ENCODE measurements at regions not wholly inside any gene's neighbourhood (a gene's known extent, or its start where the extent isn't known, plus 50 kb on each side); places are given as distances from the start of the nearest gene placed in this dataset.

GRCh38 chr3:107992976-107993684, 97.7 kb downstream of the CD47 start:
- peak overlapping the region in 1 of 8 donors; percentile 70 for H3K27ac Mint-ChIP-seq
- H3K9me3 ChIP-seq (ENCODE audit: low read length) = no peaks in the 10 kb centered on the region
- H3K36me3 Mint-ChIP-seq = peaks cover 0 to 2% (median 0%) of the 10 kb centered on the region in 3 donors
- no peaks in the 10 kb centered on the region for H3K27me3 ChIP-seq (ENCODE audit: insufficient read depth, low read length, poor library complexity, severe bottlenecking)
- H3K4me3 ChIP-seq (ENCODE audit: low read length) = no peak overlapping the region
- POLR2A ChIA-PET = no interaction called here
- peaks cover 9% of the 10 kb centered on the region for H3K4me1 ChIP-seq (ENCODE audit: insufficient read depth, low read length)
- H3K36me3 ChIP-seq (ENCODE audit: insufficient read depth, low read length) = no peaks in the 10 kb centered on the region
- H3K9me3 Mint-ChIP-seq = no peaks in the 10 kb centered on the region
- CTCF ChIA-PET = no interaction called here
- H3K27ac ChIP-seq (ENCODE audit: low read depth, low read length) = no peak overlapping the region
- H3K4me1 Mint-ChIP-seq = peaks cover 9 to 13% (median 11%) of the 10 kb centered on the region in 3 donors
- H3K27me3 Mint-ChIP-seq = peaks cover 0 to 3% of the 10 kb centered on the region in 2 donors
- no peak overlapping the region for H3K4me3 Mint-ChIP-seq
- DNase-seq = no peak

DNA sequence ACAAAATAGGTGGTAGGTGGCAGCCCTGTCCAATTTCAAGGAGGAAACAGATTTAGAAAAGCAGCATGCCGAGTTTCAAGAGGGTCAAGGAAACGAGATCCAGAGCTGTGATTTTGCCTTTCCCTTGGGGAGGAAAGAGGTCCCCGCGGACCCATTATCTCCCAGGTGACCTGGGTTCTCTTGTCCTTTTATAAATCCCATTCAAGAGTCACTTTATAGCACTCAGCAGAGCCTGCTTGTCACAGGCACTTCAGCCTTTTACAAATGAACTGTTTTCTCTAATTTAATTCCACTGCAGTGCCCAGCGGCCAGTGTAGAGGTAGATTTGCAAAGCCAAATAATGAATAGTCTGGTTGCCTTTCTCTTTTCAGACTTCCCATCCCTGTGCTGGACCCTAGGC, 99.9 kb downstream of the CD47 start:
- H3K27ac Mint-ChIP-seq = no peak overlapping the region
- H3K36me3 Mint-ChIP-seq = peaks cover 0 to 2% (median 0%) of the 10 kb centered on the region in 3 donors

GRCh38 chr3:107990433-107990832, 100.4 kb downstream of the CD47 start:
- peaks cover 0 to 2% (median 0%) of the 10 kb centered on the region in 3 donors for H3K36me3 Mint-ChIP-seq
- peaks cover 21 to 33% (median 31%) of the 10 kb centered on the region in 3 donors for H3K4me1 Mint-ChIP-seq
- H3K4me3 Mint-ChIP-seq = no peak overlapping the region
- Histone ChIP-seq H3K4me1 (ENCODE audit: insufficient read depth, low read length) (peaks cover 12% of the 10 kb centered on the region), H3K4me3 (ENCODE audit: low read length) (no peak overlapping the region), H3K36me3 (ENCODE audit: insufficient read depth, low read length) (no peaks in the 10 kb centered on the region), H3K27me3 (ENCODE audit: insufficient read depth, low read length, poor library complexity, severe bottlenecking) (no peaks in the 10 kb centered on the region), H3K9me3 (ENCODE audit: low read length) (no peaks in the 10 kb centered on the region), H3K27ac (ENCODE audit: low read depth, low read length) (no peak overlapping the region)
- ChIA-PET CTCF (no interaction called here), POLR2A (no interaction called here)
- no peaks in the 10 kb centered on the region for H3K9me3 Mint-ChIP-seq
- H3K27ac Mint-ChIP-seq = no peak overlapping the region
- DNase-seq = no peak
- H3K27me3 Mint-ChIP-seq = peaks cover 0 to 3% of the 10 kb centered on the region in 2 donors

More for the DNA sequence above, 99.9 kb downstream of the CD47 start:
- no peak overlapping the region for H3K4me3 ChIP-seq (ENCODE audit: low read length)
- H3K4me1 ChIP-seq (ENCODE audit: insufficient read depth, low read length) = peaks cover 9% of the 10 kb centered on the region
- Mint-ChIP-seq H3K27me3 (peaks cover 0 to 3% of the 10 kb centered on the region in 2 donors), H3K9me3 (no peaks in the 10 kb centered on the region), H3K4me1 (peaks cover 17 to 28% (median 26%) of the 10 kb centered on the region in 3 donors), H3K4me3 (no peak overlapping the region)
- H3K36me3 ChIP-seq (ENCODE audit: insufficient read depth, low read length) = no peaks in the 10 kb centered on the region
- no peaks in the 10 kb centered on the region for H3K9me3 ChIP-seq (ENCODE audit: low read length)
- CTCF ChIA-PET = interaction anchor here (1.3 kb wide), 1 partner anchor 12 kb away, joined by 3 read pairs; no protein-coding TSS in a partner anchor
- H3K27me3 ChIP-seq (ENCODE audit: insufficient read depth, low read length, poor library complexity, severe bottlenecking) = no peaks in the 10 kb centered on the region
- DNase-seq = no peak
- POLR2A ChIA-PET = no interaction called here
- no peak overlapping the region for H3K27ac ChIP-seq (ENCODE audit: low read depth, low read length)

DNA sequence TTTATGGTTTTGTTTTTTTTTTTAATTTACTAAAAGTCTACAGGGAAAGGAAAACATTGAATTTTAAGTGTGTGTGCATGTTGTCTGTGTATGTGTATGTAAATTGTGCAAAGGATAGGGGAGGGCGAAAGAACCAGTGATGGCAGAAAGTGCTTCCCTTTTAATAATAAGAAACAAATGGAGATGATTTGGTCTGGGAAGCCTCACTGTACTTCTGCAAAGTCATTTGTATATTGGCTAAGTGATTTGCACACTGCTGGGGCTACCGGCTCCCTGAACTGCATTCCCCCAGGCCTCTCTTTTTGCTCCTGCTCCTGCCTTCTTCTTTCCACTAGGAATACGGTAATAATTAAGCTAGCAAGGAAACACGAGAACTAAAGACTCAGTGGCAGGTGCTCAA, 101.2 kb downstream of the CD47 start:
- H3K4me3 ChIP-seq (ENCODE audit: low read length) = no peak overlapping the region
- CTCF ChIA-PET = no interaction called here
- no peaks in the 10 kb centered on the region for H3K36me3 ChIP-seq (ENCODE audit: insufficient read depth, low read length)
- Mint-ChIP-seq H3K36me3 (peaks cover 0 to 4% (median 0%) of the 10 kb centered on the region in 3 donors), H3K4me1 (peaks cover 24 to 37% (median 36%) of the 10 kb centered on the region in 3 donors), H3K27ac (peak overlapping the region in 2 of 8 donors; percentile 20 to 52), H3K27me3 (peaks cover 0 to 3% of the 10 kb centered on the region in 2 donors), H3K9me3 (no peaks in the 10 kb centered on the region), H3K4me3 (no peak overlapping the region)
- peaks cover 14% of the 10 kb centered on the region for H3K4me1 ChIP-seq (ENCODE audit: insufficient read depth, low read length)
- H3K9me3 ChIP-seq (ENCODE audit: low read length) = no peaks in the 10 kb centered on the region
- no peaks in the 10 kb centered on the region for H3K27me3 ChIP-seq (ENCODE audit: insufficient read depth, low read length, poor library complexity, severe bottlenecking)
- H3K27ac ChIP-seq (ENCODE audit: low read depth, low read length) = no peak overlapping the region
- DNase-seq = no peak
- POLR2A ChIA-PET = no interaction called here

DNA sequence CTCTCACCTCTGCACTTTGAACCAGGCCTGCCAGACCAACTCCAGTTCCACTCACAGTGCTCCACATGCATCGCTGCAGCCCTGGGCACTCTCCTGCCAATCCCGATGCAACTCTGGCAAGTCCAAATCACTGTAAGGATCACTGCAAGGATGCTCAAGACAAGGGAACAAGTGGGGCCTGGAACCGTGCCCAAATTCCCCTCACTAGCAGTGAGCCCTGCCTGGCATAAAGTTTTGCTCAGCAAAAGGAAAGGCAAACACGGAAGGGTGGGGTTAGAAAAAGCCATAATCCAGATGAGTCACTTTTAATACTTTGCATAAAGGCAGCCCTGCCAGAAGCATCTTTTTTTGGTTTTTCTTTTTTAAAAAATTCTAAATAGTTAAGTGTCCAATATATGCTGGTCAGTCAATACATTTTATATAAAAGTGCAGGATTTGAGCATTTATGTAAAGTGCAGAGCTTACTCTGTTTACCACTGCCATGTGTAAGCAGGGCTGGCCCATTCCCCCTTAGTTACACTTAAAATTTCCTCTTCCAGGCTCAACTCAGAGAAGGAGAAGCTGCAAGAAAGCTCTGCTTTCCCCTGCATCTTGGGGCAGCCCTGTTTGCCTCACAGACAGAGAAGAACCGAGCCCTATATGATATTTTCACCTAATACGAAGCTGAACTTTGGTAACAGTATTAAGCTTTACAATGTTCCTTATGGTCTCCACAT, 102.2 kb downstream of the CD47 start:
- H3K27me3 Mint-ChIP-seq = peaks cover 0 to 3% of the 10 kb centered on the region in 2 donors
- H3K36me3 ChIP-seq (ENCODE audit: insufficient read depth, low read length) = no peaks in the 10 kb centered on the region
- H3K4me3 ChIP-seq (ENCODE audit: low read length) = no peak overlapping the region
- H3K4me1 ChIP-seq (ENCODE audit: insufficient read depth, low read length) = peaks cover 14% of the 10 kb centered on the region
- H3K27ac ChIP-seq (ENCODE audit: low read depth, low read length) = no peak overlapping the region
- H3K4me1 Mint-ChIP-seq = peaks cover 24 to 37% (median 36%) of the 10 kb centered on the region in 3 donors
- H3K4me3 Mint-ChIP-seq = peak overlapping the region in 6 of 7 donors; percentile 28 to 68 (median 60)
- H3K27me3 ChIP-seq (ENCODE audit: insufficient read depth, low read length, poor library complexity, severe bottlenecking) = no peaks in the 10 kb centered on the region
- ChIA-PET POLR2A (no interaction called here), CTCF (interaction anchor here (0.9 kb wide), 1 partner anchor 61 kb away, joined by 4 read pairs; no protein-coding TSS in a partner anchor)
- peak overlapping the region in 7 of 8 donors; percentile 6 to 87 (median 52) for H3K27ac Mint-ChIP-seq
- H3K9me3 Mint-ChIP-seq = no peaks in the 10 kb centered on the region
- peak in 1 of 5 donors; percentile 4 for DNase-seq
- H3K9me3 ChIP-seq (ENCODE audit: low read length) = no peaks in the 10 kb centered on the region
- H3K36me3 Mint-ChIP-seq = peaks cover 0 to 2% (median 0%) of the 10 kb centered on the region in 3 donors

DNA sequence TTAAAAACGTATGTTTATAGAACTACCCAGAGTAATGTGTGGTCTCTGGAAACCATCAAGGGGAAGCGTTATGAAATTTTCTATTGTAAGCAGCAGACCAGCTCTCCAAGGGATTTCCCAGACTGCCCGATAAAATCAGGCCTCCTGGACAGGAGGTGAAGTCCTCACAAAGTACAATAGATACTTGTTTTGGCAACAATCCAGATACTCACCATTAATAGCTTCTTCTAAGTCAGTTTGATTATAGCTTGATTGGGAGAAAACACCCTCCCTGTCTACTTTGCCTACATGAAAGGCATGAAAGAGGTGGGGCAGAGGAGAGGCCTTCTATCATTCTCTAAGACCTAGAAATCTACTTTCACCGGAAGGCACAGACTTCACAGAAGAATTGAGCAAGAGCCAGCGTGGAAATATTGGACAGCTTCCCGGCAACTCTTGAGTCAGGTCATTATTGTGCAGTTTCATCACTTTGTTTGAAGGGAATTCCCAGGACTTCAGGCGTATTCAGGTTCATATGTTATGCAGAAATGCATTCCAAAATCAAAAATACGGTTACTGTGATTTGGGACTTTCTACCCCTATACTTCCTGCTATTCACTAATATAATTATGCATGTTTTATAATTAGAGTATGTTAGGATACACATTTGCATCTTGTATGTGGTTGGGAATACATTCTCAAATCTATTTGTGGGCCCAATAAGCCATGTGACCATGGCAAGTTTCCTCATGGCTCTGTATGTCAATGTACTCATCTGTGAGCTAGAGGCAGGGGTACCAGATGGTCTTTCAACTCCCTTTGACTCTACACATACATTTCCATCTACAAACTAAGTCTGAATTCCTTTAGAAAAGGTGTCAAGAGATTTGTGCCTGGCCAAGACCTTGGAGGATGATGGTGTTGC, 103.5 kb downstream of the CD47 start:
- Mint-ChIP-seq H3K9me3 (no peaks in the 10 kb centered on the region), H3K4me1 (peaks cover 24 to 37% (median 36%) of the 10 kb centered on the region in 3 donors), H3K27ac (peak overlapping the region in 2 of 8 donors; percentile 1 to 56), H3K4me3 (peak overlapping the region in 1 of 7 donors; percentile 9), H3K27me3 (peaks cover 0 to 2% of the 10 kb centered on the region in 2 donors), H3K36me3 (peaks cover 0 to 2% (median 0%) of the 10 kb centered on the region in 3 donors)
- no peaks in the 10 kb centered on the region for H3K27me3 ChIP-seq (ENCODE audit: insufficient read depth, low read length, poor library complexity, severe bottlenecking)
- H3K9me3 ChIP-seq (ENCODE audit: low read length) = no peaks in the 10 kb centered on the region
- DNase-seq = no peak
- no peaks in the 10 kb centered on the region for H3K36me3 ChIP-seq (ENCODE audit: insufficient read depth, low read length)
- peaks cover 14% of the 10 kb centered on the region for H3K4me1 ChIP-seq (ENCODE audit: insufficient read depth, low read length)
- ChIA-PET CTCF (interaction anchor here (2.5 to 3.3 kb wide), 2 partner anchors 11 to 60 kb away, joined by 9 read pairs; no protein-coding TSS in a partner anchor), POLR2A (interaction anchor here (1.1 kb wide), 1 partner anchor 10 kb away, joined by 3 read pairs; no protein-coding TSS in a partner anchor)
- no peak overlapping the region for H3K4me3 ChIP-seq (ENCODE audit: low read length)
- H3K27ac ChIP-seq (ENCODE audit: low read depth, low read length) = no peak overlapping the region

DNA sequence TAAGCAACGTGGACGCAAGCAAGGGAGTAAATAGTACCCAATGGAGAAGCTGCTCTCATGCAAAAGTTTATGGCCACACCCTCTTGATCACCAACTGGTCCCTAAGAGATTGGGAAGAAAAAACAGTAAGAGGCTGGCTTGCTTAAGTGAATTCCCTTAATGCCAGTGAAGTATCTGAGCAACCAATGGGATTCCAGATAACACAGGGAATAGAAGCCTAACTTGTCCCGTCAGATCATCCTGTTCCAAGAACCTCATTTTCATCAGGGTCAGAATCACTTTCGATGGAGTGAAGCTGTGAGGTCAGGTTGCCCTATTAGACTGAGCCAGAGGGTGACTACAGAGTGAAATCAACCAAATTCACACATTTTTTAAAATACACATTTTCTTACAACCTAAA, 104.3 kb downstream of the CD47 start:
- Mint-ChIP-seq H3K27me3 (peaks cover 0 to 2% of the 10 kb centered on the region in 2 donors), H3K4me3 (no peak overlapping the region), H3K4me1 (peaks cover 27 to 37% (median 37%) of the 10 kb centered on the region in 3 donors), H3K36me3 (peaks cover 0 to 2% (median 0%) of the 10 kb centered on the region in 3 donors), H3K9me3 (no peaks in the 10 kb centered on the region), H3K27ac (peak overlapping the region in 1 of 8 donors; percentile 1)
- no peaks in the 10 kb centered on the region for H3K36me3 ChIP-seq (ENCODE audit: insufficient read depth, low read length)
- no peaks in the 10 kb centered on the region for H3K27me3 ChIP-seq (ENCODE audit: insufficient read depth, low read length, poor library complexity, severe bottlenecking)
- DNase-seq = no peak
- ChIA-PET POLR2A (interaction anchor here (1.1 kb wide), 1 partner anchor 10 kb away, joined by 3 read pairs; no protein-coding TSS in a partner anchor), CTCF (interaction anchor here (0.8 to 3.3 kb wide), 4 partner anchors 10 to 66 kb away, joined by 3 to 9 read pairs (median 6); no protein-coding TSS in a partner anchor)
- no peak overlapping the region for H3K27ac ChIP-seq (ENCODE audit: low read depth, low read length)
- peaks cover 14% of the 10 kb centered on the region for H3K4me1 ChIP-seq (ENCODE audit: insufficient read depth, low read length)
- H3K4me3 ChIP-seq (ENCODE audit: low read length) = no peak overlapping the region
- no peaks in the 10 kb centered on the region for H3K9me3 ChIP-seq (ENCODE audit: low read length)

All from CD8-positive, alpha-beta memory T cell (primary cell).